WTC11 (cell line): ENCODE measurements at regions not wholly inside any gene's neighbourhood (a gene's known extent, or its start where the extent isn't known, plus 50 kb on each side); places are given as distances from the start of the nearest gene placed in this dataset.

Source experiments
- ATAC-seq: fragments of 200-7000 bp; cut with Tn5 transposase; 2 replicates; pipeline ENCODE4 v1.10.0; 2021; ENCODE audit warnings: mild to moderate bottlenecking, moderate library complexity
- CTCF ChIA-PET: fragments of 300-600 bp; sonication (Branson Sonifier 250); formaldehyde crosslinking; loops from one replicate; lab custom pipeline; 2021; ENCODE audit warnings: antibody characterized with exemption; lab: Charles Lee
- POLR2A ChIA-PET: fragments of 350-600 bp; sonication (Branson Sonifier 250); formaldehyde crosslinking; loops from one replicate; lab custom pipeline; 2021; ENCODE audit warnings: antibody characterized with exemption; lab: Charles Lee
- DNase-seq: peaks from one replicate; pipeline ENCODE4 v3.0.0; 2021; ENCODE audit warnings: low spot score
- H3K27ac Mint-ChIP-seq: 2 replicates; pipeline ENCODE4 v1.8.0; 2021; ENCODE audit warnings: mixed read lengths
- H3K27me3 Mint-ChIP-seq: 2 replicates; pipeline ENCODE4 v1.8.0; 2021; ENCODE audit warnings: low read depth, mild to moderate bottlenecking, moderate library complexity, mixed read lengths
- H3K36me3 Mint-ChIP-seq: 2 replicates; pipeline ENCODE4 v1.8.0; 2021; ENCODE audit warnings: mixed read lengths
- H3K4me1 Mint-ChIP-seq: 2 replicates; pipeline ENCODE4 v1.8.0; 2022; ENCODE audit warnings: mixed read lengths
- H3K4me3 Mint-ChIP-seq: 2 replicates; pipeline ENCODE4 v1.8.0; 2021; ENCODE audit warnings: mild to moderate bottlenecking, moderate library complexity, mixed read lengths
- H3K9me3 Mint-ChIP-seq: 2 replicates; pipeline ENCODE4 v1.8.0; 2021; ENCODE audit warnings: mixed read lengths
- AR ChIP-seq: fragments of 250-450 bp; sonication (Bioruptor Pico); IDR thresholded peaks from 2 replicates; pipeline ENCODE4 v1.9.0; 2021; ENCODE audit warnings: mild to moderate bottlenecking
- ATF1 ChIP-seq: sonication (generic); formaldehyde crosslinking; IDR thresholded peaks from 2 replicates; pipeline ENCODE4 v1.8.1; 2023; ENCODE audit warnings: mild to moderate bottlenecking, moderate library complexity, missing genetic modification reagents
- CREB1 ChIP-seq: sonication (generic); formaldehyde crosslinking; IDR thresholded peaks from 2 replicates; pipeline ENCODE4 v1.8.0; 2023; ENCODE audit warnings: mild to moderate bottlenecking, missing genetic modification reagents
- CTCF ChIP-seq: fragments of 200-600 bp; IDR thresholded peaks from 2 replicates; pipeline ENCODE4 v1.8.0; 2022; ENCODE audit warnings: antibody characterized with exemption
- E2F1 ChIP-seq: sonication (generic); formaldehyde crosslinking; IDR thresholded peaks from 2 replicates; pipeline ENCODE4 v1.8.0; 2022; ENCODE audit warnings: mild to moderate bottlenecking, missing genetic modification reagents
- E2F4 ChIP-seq: sonication (generic); formaldehyde crosslinking; IDR thresholded peaks from 2 replicates; pipeline ENCODE4 v1.8.1; 2022; ENCODE audit warnings: low read depth, mild to moderate bottlenecking, moderate library complexity, missing genetic modification reagents, borderline replicate concordance
- ELF4 ChIP-seq: sonication (generic); formaldehyde crosslinking; IDR thresholded peaks from 2 replicates; pipeline ENCODE4 v1.8.1; 2022; ENCODE audit warnings: low read depth, mild to moderate bottlenecking, moderate library complexity, missing genetic modification reagents
- EMX1 ChIP-seq: fragments of 250-450 bp; sonication (Bioruptor Pico); IDR thresholded peaks from 2 replicates; pipeline ENCODE4 v1.8.0; 2021; ENCODE audit warnings: mild to moderate bottlenecking
- ERG ChIP-seq: fragments of 250-450 bp; sonication (Bioruptor Pico); IDR thresholded peaks from 2 replicates; pipeline ENCODE4 v1.8.0; 2021; ENCODE audit warnings: mild to moderate bottlenecking
- GRHL2 ChIP-seq: fragments of 250-450 bp; sonication (Bioruptor Pico); IDR thresholded peaks from 2 replicates; pipeline ENCODE4 v1.8.0; 2022; ENCODE audit warnings: mild to moderate bottlenecking, moderate library complexity; ENCODE audit not compliant: insufficient replicate concordance, severe bottlenecking
- GTF2I ChIP-seq: fragments of 250-450 bp; sonication (Bioruptor Pico); conservative IDR thresholded peaks from 2 replicates; pipeline ENCODE4 v1.4.0; 2021; ENCODE audit warnings: mild to moderate bottlenecking
- JAZF1 ChIP-seq: fragments of 250-450 bp; sonication (Bioruptor Pico); IDR thresholded peaks from 2 replicates; pipeline ENCODE4 v1.9.0; 2021; ENCODE audit warnings: moderate library complexity, mild to moderate bottlenecking, inconsistent platforms
- MXD4 ChIP-seq: fragments of 250-450 bp; sonication (Bioruptor Pico); IDR thresholded peaks from 2 replicates; pipeline ENCODE4 v1.8.0; 2021; ENCODE audit warnings: mild to moderate bottlenecking, moderate library complexity, borderline replicate concordance
- MYBL2 ChIP-seq: sonication (generic); formaldehyde crosslinking; IDR thresholded peaks from 2 replicates; pipeline ENCODE4 v1.8.1; 2023; ENCODE audit warnings: mild to moderate bottlenecking, moderate library complexity, missing genetic modification reagents
- NFYB ChIP-seq: sonication (generic); formaldehyde crosslinking; conservative IDR thresholded peaks from 2 replicates; pipeline ENCODE4 v1.8.0; 2022; ENCODE audit warnings: low read depth, missing genetic modification reagents
- NR1H2 ChIP-seq: sonication (generic); formaldehyde crosslinking; IDR thresholded peaks from 2 replicates; pipeline ENCODE4 v1.9.0; 2021; ENCODE audit warnings: mild to moderate bottlenecking, moderate library complexity, missing genetic modification reagents
- NR3C1 ChIP-seq: sonication (generic); formaldehyde crosslinking; conservative IDR thresholded peaks from 2 replicates; pipeline ENCODE4 v1.8.1; 2023; ENCODE audit warnings: low read depth, mild to moderate bottlenecking, missing genetic modification reagents
- PRRX2 ChIP-seq: fragments of 250-450 bp; sonication (Bioruptor Pico); IDR thresholded peaks from 2 replicates; pipeline ENCODE4 v1.8.0; 2021; ENCODE audit warnings: mild to moderate bottlenecking
- ZMAT4 ChIP-seq: fragments of 250-450 bp; sonication (Bioruptor Pico); IDR thresholded peaks from 2 replicates; pipeline ENCODE4 v1.9.0; 2021; ENCODE audit warnings: mild to moderate bottlenecking
- ZNF138 ChIP-seq: sonication (generic); formaldehyde crosslinking; conservative IDR thresholded peaks from 2 replicates; pipeline ENCODE4 v1.8.1; 2022; ENCODE audit warnings: mild to moderate bottlenecking, moderate library complexity, missing genetic modification reagents
- ZNF232 ChIP-seq: sonication (generic); formaldehyde crosslinking; IDR thresholded peaks from 2 replicates; pipeline ENCODE4 v1.8.0; 2022; ENCODE audit warnings: mild to moderate bottlenecking, missing genetic modification reagents
- ZNF317 ChIP-seq: sonication (generic); formaldehyde crosslinking; IDR thresholded peaks from 2 replicates; pipeline ENCODE4 v1.8.1; 2023; ENCODE audit warnings: low read depth, mild to moderate bottlenecking, moderate library complexity, missing genetic modification reagents, borderline replicate concordance
- ZNF416 ChIP-seq: fragments of 250-450 bp; sonication (Bioruptor Pico); IDR thresholded peaks from 2 replicates; pipeline ENCODE4 v1.9.0; 2021; ENCODE audit warnings: mild to moderate bottlenecking, inconsistent platforms
- ZNF512 ChIP-seq: sonication (generic); formaldehyde crosslinking; IDR thresholded peaks from 2 replicates; pipeline ENCODE4 v1.8.1; 2022; ENCODE audit warnings: missing genetic modification reagents, borderline replicate concordance
- ZSCAN18 ChIP-seq: fragments of 250-450 bp; sonication (Bioruptor Pico); IDR thresholded peaks from 2 replicates; pipeline ENCODE4 v2.1.2; 2022; ENCODE audit warnings: mild to moderate bottlenecking, moderate library complexity

- POLR2A ChIA-PET = no interaction called here
- no peak for DNase-seq
- Mint-ChIP-seq H3K4me3 (no peak overlapping the region), H3K27me3 (no peaks in the 10 kb centered on the region), H3K36me3 (peaks cover 35% of the 10 kb centered on the region), H3K27ac (no peak overlapping the region), H3K9me3 (peaks cover 48% of the 10 kb centered on the region), H3K4me1 (peaks cover 9% of the 10 kb centered on the region)
- CTCF ChIA-PET = no interaction called here
- no peak for ATAC-seq
- TF ChIP-seq ZNF232 (CRISPR knock-in tag) (no peak), MXD4 (CRISPR knock-in tag) (no peak), PRRX2 (no peak), NR1H2 (CRISPR knock-in tag) (no peak), ZNF416 (no peak), ZNF317 (CRISPR knock-in tag) (no peak), GRHL2 (no peak), ATF1 (CRISPR knock-in tag) (no peak), MYBL2 (CRISPR knock-in tag) (no peak), JAZF1 (CRISPR knock-in tag) (no peak), ERG (no peak), CTCF (no peak), EMX1 (CRISPR knock-in tag) (no peak), AR (CRISPR knock-in tag) (no peak), GTF2I (CRISPR knock-in tag) (no peak)
These were observed 641.7 kb upstream of the GJE1 start for GRCh38 chr6:141490982-141491381.

GRCh38 chr6:141488488-141488887, 644.2 kb upstream of the GJE1 start:
- Mint-ChIP-seq H3K36me3 (peaks cover 31% of the 10 kb centered on the region), H3K4me3 (no peak overlapping the region), H3K9me3 (peaks cover 44% of the 10 kb centered on the region), H3K4me1 (peaks cover 12% of the 10 kb centered on the region), H3K27ac (no peak overlapping the region), H3K27me3 (no peaks in the 10 kb centered on the region)
- ChIA-PET POLR2A (no interaction called here), CTCF (no interaction called here)
- DNase-seq (no peak), ATAC-seq (no peak)
- no peak for TF ChIP-seq ZNF232 (CRISPR knock-in tag)
- TF ChIP-seq NR3C1 (CRISPR knock-in tag) = no peak
- TF ChIP-seq E2F1 = no peak
- TF ChIP-seq ZNF512 = no peak
- TF ChIP-seq E2F4 (CRISPR knock-in tag) = no peak
- TF ChIP-seq ELF4 (CRISPR knock-in tag) = no peak
- TF ChIP-seq CREB1 = no peak
- no peak for TF ChIP-seq GRHL2
- TF ChIP-seq PRRX2 = no peak
- no peak for TF ChIP-seq ZMAT4 (CRISPR knock-in tag)
- TF ChIP-seq NFYB (CRISPR knock-in tag) = no peak
- no peak for TF ChIP-seq ZSCAN18 (CRISPR knock-in tag)
- no peak for TF ChIP-seq ZNF138
